A673 (cell line): ENCODE measurements at regions not wholly inside any gene's neighbourhood (a gene's known extent, or its start where the extent isn't known, plus 50 kb on each side); places are given as distances from the start of the nearest gene placed in this dataset.

Source experiments
- BruUV-seq: library from RNA; stranded (reverse); fragments of 400-500 nt; replicated peaks from 2 replicates; lab custom pipeline; 2021; lab: Mats Ljungman, UMichigan
- CTCF ChIA-PET: fragments of 300-600 bp; sonication (Branson Sonifier 250); formaldehyde crosslinking; loops from one replicate; lab custom pipeline; 2022; ENCODE audit warnings: antibody characterized with exemption; lab: Charles Lee
- POLR2A ChIA-PET: fragments of 300-600 bp; sonication (Branson Sonifier 250); formaldehyde crosslinking; loops from one replicate; lab custom pipeline; 2022; ENCODE audit warnings: antibody characterized with exemption; ENCODE audit not compliant: low non-redundant PET; lab: Charles Lee
- DNase-seq: peaks from one replicate; pipeline ENCODE4 v3.0.0-alpha.2; 2015; ENCODE audit warnings: low spot score
- H3K27ac ChIP-seq: fragments of 200-600 bp; sonication (generic); 2 replicates; pipeline ENCODE4 v1.5.1; 2016; ENCODE audit warnings: mixed run types, low read depth, mild to moderate bottlenecking, mixed read lengths, antibody characterized with exemption, low read length; ENCODE audit not compliant: poor library complexity, severe bottlenecking
- H3K27me3 ChIP-seq: fragments of 200-600 bp; sonication (generic); replicated peaks from 2 replicates; pipeline ENCODE4 v1.6.1; 2017; ENCODE audit warnings: mixed run types, low read depth, mild to moderate bottlenecking, mixed read lengths, antibody characterized with exemption, low read length; ENCODE audit not compliant: insufficient read depth, poor library complexity
- H3K36me3 ChIP-seq: fragments of 200-600 bp; sonication (generic); 2 replicates; pipeline ENCODE4 v1.6.1; 2016; ENCODE audit warnings: mixed run types, mild to moderate bottlenecking, mixed read lengths, antibody characterized with exemption, low read length; ENCODE audit not compliant: insufficient read depth, poor library complexity, severe bottlenecking
- H3K4me1 ChIP-seq: fragments of 200-600 bp; sonication (generic); 2 replicates; pipeline ENCODE4 v1.6.1; 2017; ENCODE audit warnings: mixed run types, mild to moderate bottlenecking, mixed read lengths, antibody characterized with exemption, low read length; ENCODE audit not compliant: insufficient read depth, poor library complexity, severe bottlenecking
- H3K4me3 ChIP-seq: fragments of 200-600 bp; sonication (generic); 2 replicates; pipeline ENCODE4 v1.5.1; 2016; ENCODE audit warnings: low read depth, mixed run types, mild to moderate bottlenecking, mixed read lengths, low read length; ENCODE audit not compliant: poor library complexity, severe bottlenecking
- H3K9me3 ChIP-seq: fragments of 200-600 bp; sonication (generic); 2 replicates; pipeline ENCODE4 v1.6.1; 2016; ENCODE audit warnings: mixed run types, low read depth, mild to moderate bottlenecking, mixed read lengths, antibody characterized with exemption, low read length; ENCODE audit not compliant: poor library complexity, severe bottlenecking
- CTCF ChIP-seq: fragments of 300-800, 200-600 bp; sonication (generic); conservative IDR thresholded peaks from 2 replicates; pipeline ENCODE4 v1.5.1; 2017; ENCODE audit warnings: low read depth, mild to moderate bottlenecking, antibody characterized with exemption, low read length, moderate library complexity, mixed read lengths
- EZH2 ChIP-seq: fragments of 200-600 bp; sonication (generic); IDR thresholded peaks from 2 replicates; pipeline ENCODE4 v1.6.1; 2017; ENCODE audit warnings: borderline replicate concordance, low read depth, mild to moderate bottlenecking, mixed read lengths, antibody characterized with exemption, low read length; ENCODE audit not compliant: poor library complexity, severe bottlenecking
- intact Hi-C: fragments of 100-400 bp; cut with micrococcal nuclease; formaldehyde crosslinking; loops from one replicate; pipeline ENCODE4 v1.10.0; 2022; ENCODE audit not compliant: unreplicated experiment

- no peak overlapping the region for H3K27ac ChIP-seq
- no peak overlapping the region for H3K4me3 ChIP-seq
- H3K4me1 ChIP-seq = no peaks in the 10 kb centered on the region
- no peaks in the 10 kb centered on the region for H3K36me3 ChIP-seq
- BruUV-seq = no TSS peak
- no peak for DNase-seq
- intact Hi-C loops = loop anchor here (10.0 kb wide), 1 partner anchor 305 kb away; no protein-coding TSS in a partner anchor
- TF ChIP-seq CTCF (no peak), EZH2 (no peak)
- H3K9me3 ChIP-seq = no peaks in the 10 kb centered on the region
- no peaks in the 10 kb centered on the region for H3K27me3 ChIP-seq
- CTCF ChIA-PET = no interaction called here
- POLR2A ChIA-PET = no interaction called here
Measured at GRCh38 chr13:64459778-64460177, 2770.4 kb downstream of the PCDH9 start.

- no peak overlapping the region for H3K27ac ChIP-seq
- H3K4me3 ChIP-seq = no peak overlapping the region
- CTCF ChIA-PET = no interaction called here
- no peaks in the 10 kb centered on the region for H3K9me3 ChIP-seq
- DNase-seq = no peak
- no peaks in the 10 kb centered on the region for H3K27me3 ChIP-seq
- TF ChIP-seq EZH2 = no peak
- TF ChIP-seq CTCF = no peak
- no peaks in the 10 kb centered on the region for H3K36me3 ChIP-seq
- POLR2A ChIA-PET = no interaction called here
- peaks cover 7% of the 10 kb centered on the region for H3K4me1 ChIP-seq
- intact Hi-C loops = loop anchor here (10.0 kb wide), 1 partner anchor 303 kb away; no protein-coding TSS in a partner anchor
- no TSS peak for BruUV-seq
Measured at GRCh38 chr13:64457976-64458375, 2772.2 kb downstream of the PCDH9 start.

DNA sequence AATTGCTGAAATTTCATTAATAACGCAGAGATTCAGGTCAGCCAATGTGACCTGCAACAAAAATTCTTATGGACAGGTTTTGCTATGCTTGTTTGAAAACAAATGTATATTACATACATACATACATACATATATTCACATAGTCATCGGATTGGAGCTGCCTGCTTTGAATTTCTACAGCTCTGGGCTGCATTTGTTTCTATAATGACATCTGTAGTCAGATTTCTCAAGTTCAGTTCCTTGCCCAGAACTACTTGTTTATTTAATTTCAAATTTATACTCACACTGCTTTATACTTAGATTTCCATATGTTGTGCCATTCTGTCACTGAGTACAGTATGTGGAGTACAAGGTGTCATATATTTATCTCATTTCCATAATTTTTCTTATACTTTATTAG lies 2775.0 kb downstream of the PCDH9 start:
- Histone ChIP-seq H3K27me3 (no peaks in the 10 kb centered on the region), H3K4me1 (peaks cover 7% of the 10 kb centered on the region), H3K4me3 (no peak overlapping the region), H3K27ac (no peak overlapping the region), H3K9me3 (no peaks in the 10 kb centered on the region), H3K36me3 (no peaks in the 10 kb centered on the region)
- ChIA-PET CTCF (no interaction called here), POLR2A (no interaction called here)
- no peak for DNase-seq
- BruUV-seq = no TSS peak
- TF ChIP-seq EZH2 = no peak
- no peak for TF ChIP-seq CTCF
- intact Hi-C loops = loop anchor here (10.0 kb wide), 1 partner anchor 300 kb away; no protein-coding TSS in a partner anchor
